ENCODE measurements at regions not wholly inside any gene's neighbourhood (a gene's known extent, or its start where the extent isn't known, plus 50 kb on each side); places are given as distances from the start of the nearest gene placed in this dataset.

DNA sequence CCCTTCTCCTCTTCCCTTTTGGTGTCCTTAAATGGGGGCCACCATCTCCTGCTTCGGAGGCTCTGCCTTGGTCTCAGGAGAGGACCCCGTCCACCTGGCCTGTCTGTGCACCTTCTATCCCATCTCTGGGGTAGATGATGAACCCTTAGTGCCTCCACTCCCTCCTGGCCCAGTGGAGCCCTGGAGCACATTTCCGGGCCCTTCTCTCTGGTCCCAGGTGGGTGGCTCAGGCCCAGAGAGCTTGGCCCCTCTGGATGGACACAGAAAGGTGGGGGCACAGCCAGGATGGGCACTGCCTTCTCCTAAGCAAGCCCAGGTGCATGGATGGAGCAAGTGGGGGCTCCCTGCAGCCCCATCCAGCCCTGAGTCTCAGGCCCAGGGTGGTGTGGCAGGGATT is 121.4 kb upstream of the RET start:
- Histone ChIP-seq H3K4me1 (ENCODE audit: insufficient read depth, low read length) (no peaks in the 10 kb centered on the region), H3K27me3 (ENCODE audit: insufficient read depth, low read length) (peaks cover 20% of the 10 kb centered on the region), H3K9me3 (ENCODE audit: low read depth, low read length) (no peaks in the 10 kb centered on the region), H3K27ac (ENCODE audit: low read depth, low read length) (no peak overlapping the region), H2AFZ (ENCODE audit: low read length) (no peak overlapping the region), H3K79me2 (ENCODE audit: insufficient read depth, low read length) (no peaks in the 10 kb centered on the region), H3K4me3 (ENCODE audit: insufficient read depth, low read length) (no peak overlapping the region), H4K20me1 (ENCODE audit: insufficient read depth, low read length) (no peaks in the 10 kb centered on the region), H3K36me3 (ENCODE audit: insufficient read depth, low read length) (no peaks in the 10 kb centered on the region), H3K4me2 (ENCODE audit: insufficient read depth, low read length) (no peak overlapping the region)
- peak; percentile 8 for DNase-seq (ENCODE audit: insufficient read length, low spot score, missing footprints)
- TF ChIP-seq, protein P1, sequence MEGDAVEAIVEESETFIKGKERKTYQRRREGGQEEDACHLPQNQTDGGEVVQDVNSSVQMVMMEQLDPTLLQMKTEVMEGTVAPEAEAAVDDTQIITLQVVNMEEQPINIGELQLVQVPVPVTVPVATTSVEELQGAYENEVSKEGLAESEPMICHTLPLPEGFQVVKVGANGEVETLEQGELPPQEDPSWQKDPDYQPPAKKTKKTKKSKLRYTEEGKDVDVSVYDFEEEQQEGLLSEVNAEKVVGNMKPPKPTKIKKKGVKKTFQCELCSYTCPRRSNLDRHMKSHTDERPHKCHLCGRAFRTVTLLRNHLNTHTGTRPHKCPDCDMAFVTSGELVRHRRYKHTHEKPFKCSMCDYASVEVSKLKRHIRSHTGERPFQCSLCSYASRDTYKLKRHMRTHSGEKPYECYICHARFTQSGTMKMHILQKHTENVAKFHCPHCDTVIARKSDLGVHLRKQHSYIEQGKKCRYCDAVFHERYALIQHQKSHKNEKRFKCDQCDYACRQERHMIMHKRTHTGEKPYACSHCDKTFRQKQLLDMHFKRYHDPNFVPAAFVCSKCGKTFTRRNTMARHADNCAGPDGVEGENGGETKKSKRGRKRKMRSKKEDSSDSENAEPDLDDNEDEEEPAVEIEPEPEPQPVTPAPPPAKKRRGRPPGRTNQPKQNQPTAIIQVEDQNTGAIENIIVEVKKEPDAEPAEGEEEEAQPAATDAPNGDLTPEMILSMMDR (IDR thresholded peaks at IDR 0.05; ENCODE audit: extremely low read depth, low read depth, low read length): no peak

DNA sequence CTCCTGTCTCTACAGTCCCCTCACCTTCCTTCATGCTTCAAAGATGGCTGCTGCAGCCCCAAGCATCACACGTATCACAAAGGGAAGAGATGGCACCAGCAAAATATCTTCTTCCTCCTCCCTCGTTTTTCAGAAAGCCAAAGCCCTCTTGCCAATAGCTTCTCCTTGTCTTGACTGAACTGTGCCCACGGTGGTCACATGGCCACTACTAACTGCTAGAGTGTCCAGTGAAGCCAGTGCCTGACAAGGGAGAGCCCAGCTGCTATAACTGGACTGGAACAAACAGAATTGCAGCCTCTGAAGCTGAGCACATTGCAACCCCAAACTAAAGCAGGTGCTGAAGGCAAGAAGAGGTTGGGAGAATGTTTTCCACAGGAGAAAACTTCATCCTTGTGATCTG is 120.8 kb upstream of the RET start:
- H3K27ac ChIP-seq (ENCODE audit: low read depth, low read length): no peak overlapping the region
- peaks cover 16% of the 10 kb centered on the region for H3K27me3 ChIP-seq (ENCODE audit: insufficient read depth, low read length)
- H4K20me1 ChIP-seq (ENCODE audit: insufficient read depth, low read length): no peaks in the 10 kb centered on the region
- H3K4me1 ChIP-seq (ENCODE audit: insufficient read depth, low read length): no peaks in the 10 kb centered on the region
- TF ChIP-seq, protein P1 (IDR thresholded peaks at IDR 0.05; ENCODE audit: extremely low read depth, low read depth, low read length): no peak
- no peaks in the 10 kb centered on the region for H3K36me3 ChIP-seq (ENCODE audit: insufficient read depth, low read length)
- peak; percentile 48 for DNase-seq (ENCODE audit: insufficient read length, low spot score, missing footprints)
- no peaks in the 10 kb centered on the region for H3K9me3 ChIP-seq (ENCODE audit: low read depth, low read length)
- H2AFZ ChIP-seq (ENCODE audit: low read length): no peak overlapping the region
- no peak overlapping the region for H3K4me3 ChIP-seq (ENCODE audit: insufficient read depth, low read length)
- no peaks in the 10 kb centered on the region for H3K79me2 ChIP-seq (ENCODE audit: insufficient read depth, low read length)
- no peak overlapping the region for H3K4me2 ChIP-seq (ENCODE audit: insufficient read depth, low read length)

DNA sequence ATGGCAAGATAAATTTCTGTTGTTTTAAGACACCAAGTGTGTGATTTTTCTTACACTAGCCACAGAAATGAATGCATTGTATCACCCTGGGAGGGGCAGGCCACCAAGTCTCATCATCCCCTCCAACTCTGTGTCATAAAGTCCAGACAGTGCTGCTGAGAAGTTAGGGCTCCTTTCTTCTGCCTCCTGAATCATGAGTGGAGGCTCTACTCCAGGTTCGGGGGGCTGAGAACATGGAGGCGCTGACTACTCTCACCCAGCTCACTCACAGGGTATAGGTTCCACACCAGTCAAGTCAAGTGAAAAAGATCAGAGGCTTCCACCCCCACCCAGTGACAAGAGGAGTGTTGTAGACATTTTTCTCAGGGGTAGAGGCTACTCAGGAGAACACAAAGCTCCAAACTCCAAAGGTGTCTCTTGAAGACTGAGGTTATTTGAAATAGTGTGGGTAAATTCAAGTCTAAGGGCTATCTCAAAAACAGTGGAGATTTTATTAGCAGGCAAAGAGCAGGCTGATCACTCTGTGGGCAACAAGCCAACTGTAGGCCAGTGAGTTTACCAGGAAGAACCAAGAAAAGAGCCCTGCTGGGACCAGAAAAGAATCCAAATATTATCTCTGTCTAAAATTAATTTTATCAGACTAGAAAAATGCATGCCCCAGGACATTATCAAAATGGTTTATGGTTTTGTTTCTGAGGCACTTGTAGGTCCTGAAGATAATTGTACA is 118.6 kb upstream of the RET start:
- Histone ChIP-seq H3K9me3 (ENCODE audit: low read depth, low read length) (no peaks in the 10 kb centered on the region), H3K4me3 (ENCODE audit: insufficient read depth, low read length) (no peak overlapping the region), H3K27ac (ENCODE audit: low read depth, low read length) (no peak overlapping the region), H4K20me1 (ENCODE audit: insufficient read depth, low read length) (no peaks in the 10 kb centered on the region), H3K79me2 (ENCODE audit: insufficient read depth, low read length) (no peaks in the 10 kb centered on the region), H3K4me2 (ENCODE audit: insufficient read depth, low read length) (no peak overlapping the region), H3K36me3 (ENCODE audit: insufficient read depth, low read length) (no peaks in the 10 kb centered on the region), H2AFZ (ENCODE audit: low read length) (no peak overlapping the region), H3K4me1 (ENCODE audit: insufficient read depth, low read length) (no peaks in the 10 kb centered on the region), H3K27me3 (ENCODE audit: insufficient read depth, low read length) (peaks cover 2% of the 10 kb centered on the region)
- DNase-seq (ENCODE audit: insufficient read length, low spot score, missing footprints): peak; percentile 30
- TF ChIP-seq, protein P1 (IDR thresholded peaks at IDR 0.05; ENCODE audit: extremely low read depth, low read depth, low read length): no peak

DNA sequence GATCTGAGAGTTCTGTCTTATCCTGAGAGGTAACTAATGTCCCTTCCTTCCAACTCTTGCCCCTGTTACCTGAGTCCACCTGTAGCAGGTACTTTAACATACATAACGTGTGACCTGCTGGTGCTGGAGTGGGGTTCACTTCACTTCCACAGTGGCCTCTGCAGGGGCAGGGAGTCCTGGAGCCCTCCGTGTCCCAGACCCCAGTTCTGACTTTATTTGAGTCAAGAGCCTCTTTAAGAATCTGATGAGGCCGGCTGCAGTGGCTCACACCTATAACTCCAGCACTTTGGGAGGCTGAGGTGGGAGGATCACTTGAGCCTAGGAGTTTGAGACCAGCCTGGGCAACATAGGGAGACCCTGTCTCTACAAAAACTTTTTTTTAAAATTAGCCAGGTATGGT is 117.0 kb upstream of the RET start:
- H3K27ac ChIP-seq (ENCODE audit: low read depth, low read length): no peak overlapping the region
- no peaks in the 10 kb centered on the region for H4K20me1 ChIP-seq (ENCODE audit: insufficient read depth, low read length)
- H3K79me2 ChIP-seq (ENCODE audit: insufficient read depth, low read length): no peaks in the 10 kb centered on the region
- H3K9me3 ChIP-seq (ENCODE audit: low read depth, low read length): no peaks in the 10 kb centered on the region
- H3K36me3 ChIP-seq (ENCODE audit: insufficient read depth, low read length): no peaks in the 10 kb centered on the region
- no peak overlapping the region for H3K4me2 ChIP-seq (ENCODE audit: insufficient read depth, low read length)
- no peak overlapping the region for H2AFZ ChIP-seq (ENCODE audit: low read length)
- TF ChIP-seq, protein P1 (IDR thresholded peaks at IDR 0.05; ENCODE audit: extremely low read depth, low read depth, low read length): no peak
- peaks cover 2% of the 10 kb centered on the region for H3K27me3 ChIP-seq (ENCODE audit: insufficient read depth, low read length)
- H3K4me3 ChIP-seq (ENCODE audit: insufficient read depth, low read length): no peak overlapping the region
- DNase-seq (ENCODE audit: insufficient read length, low spot score, missing footprints): no peak
- no peaks in the 10 kb centered on the region for H3K4me1 ChIP-seq (ENCODE audit: insufficient read depth, low read length)
